Cardiac muscle cell (in vitro differentiated cells and primary cell): ENCODE measurements at regions not wholly inside any gene's neighbourhood (a gene's known extent, or its start where the extent isn't known, plus 50 kb on each side); places are given as distances from the start of the nearest gene placed in this dataset.

ENCODE experiments used
- DNase-seq, 2 donors: peaks; one replicate each; pipeline versions ENCODE4 v3.0.0 to v3.0.0-alpha.2; 2010 to 2017; ENCODE audit warnings: low read depth in 1 of 2, low spot score in 1 of 2
- H3K27ac ChIP-seq: fragments of 200-600 bp; sonication (generic); 2 replicates; pipeline ENCODE4 v1.5.1; 2016
- H3K27me3 ChIP-seq: fragments of 200-600 bp; sonication (generic); 2 replicates; pipeline ENCODE4 v1.6.0; 2016; ENCODE audit warnings: control low read depth
- H3K36me3 ChIP-seq: fragments of 200-600 bp; sonication (generic); 2 replicates; pipeline ENCODE4 v1.5.1; 2016; ENCODE audit warnings: control low read depth
- H3K4me1 ChIP-seq: fragments of 200-600 bp; sonication (generic); 2 replicates; pipeline ENCODE4 v1.8.1; 2017; ENCODE audit warnings: low read depth, mild to moderate bottlenecking, mixed run types
- H3K4me3 ChIP-seq: fragments of 200-600 bp; sonication (generic); 2 replicates; pipeline ENCODE4 v1.5.1; 2016; ENCODE audit warnings: mild to moderate bottlenecking
- H3K9me3 ChIP-seq: fragments of 200-600 bp; sonication (generic); 2 replicates; pipeline ENCODE4 v1.5.1; 2017; ENCODE audit warnings: low read depth, mild to moderate bottlenecking, control low read depth
- TF ChIP-seq, protein P1 (sequence below): IDR thresholded peaks from 2 replicates; pipeline ENCODE4 v1.5.1; 2012; ENCODE audit warnings: low read depth, mild to moderate bottlenecking, low read length

DNA sequence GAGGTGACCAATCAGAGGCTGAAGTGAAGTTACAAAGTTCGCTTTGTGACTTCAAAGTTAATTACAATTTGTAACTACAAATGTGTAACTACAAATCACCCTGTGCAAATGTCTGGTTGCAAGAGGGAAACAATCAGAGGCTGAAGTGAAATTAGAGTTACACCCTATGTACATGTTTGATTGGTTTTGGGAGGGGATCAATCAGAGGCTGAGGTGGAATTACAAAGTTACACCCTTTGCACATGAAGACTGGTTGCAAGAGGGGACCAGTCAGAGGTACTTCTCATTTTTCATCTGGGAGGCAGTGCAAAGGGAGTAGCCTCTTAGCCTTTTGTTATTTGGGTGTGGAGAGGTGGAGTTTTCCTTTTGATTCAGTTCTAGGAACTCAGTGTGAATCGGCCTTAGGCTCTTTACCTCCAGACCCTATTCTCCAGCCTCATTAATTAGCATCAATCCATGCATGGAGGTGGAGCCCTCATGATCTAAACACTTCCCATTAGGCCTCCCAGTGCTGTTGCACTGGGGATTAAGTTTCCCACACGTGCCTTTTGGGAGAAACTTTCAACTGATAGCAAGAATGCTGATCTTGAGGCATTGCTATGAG is 291.3 kb upstream of the MTNR1B start:
- Histone ChIP-seq H3K9me3 (no peaks in the 10 kb centered on the region), H3K27ac (no peak overlapping the region), H3K36me3 (no peaks in the 10 kb centered on the region), H3K27me3 (no peaks in the 10 kb centered on the region), H3K4me1 (no peaks in the 10 kb centered on the region), H3K4me3 (no peak overlapping the region)
- DNase-seq: no peak
- TF ChIP-seq, protein P1, sequence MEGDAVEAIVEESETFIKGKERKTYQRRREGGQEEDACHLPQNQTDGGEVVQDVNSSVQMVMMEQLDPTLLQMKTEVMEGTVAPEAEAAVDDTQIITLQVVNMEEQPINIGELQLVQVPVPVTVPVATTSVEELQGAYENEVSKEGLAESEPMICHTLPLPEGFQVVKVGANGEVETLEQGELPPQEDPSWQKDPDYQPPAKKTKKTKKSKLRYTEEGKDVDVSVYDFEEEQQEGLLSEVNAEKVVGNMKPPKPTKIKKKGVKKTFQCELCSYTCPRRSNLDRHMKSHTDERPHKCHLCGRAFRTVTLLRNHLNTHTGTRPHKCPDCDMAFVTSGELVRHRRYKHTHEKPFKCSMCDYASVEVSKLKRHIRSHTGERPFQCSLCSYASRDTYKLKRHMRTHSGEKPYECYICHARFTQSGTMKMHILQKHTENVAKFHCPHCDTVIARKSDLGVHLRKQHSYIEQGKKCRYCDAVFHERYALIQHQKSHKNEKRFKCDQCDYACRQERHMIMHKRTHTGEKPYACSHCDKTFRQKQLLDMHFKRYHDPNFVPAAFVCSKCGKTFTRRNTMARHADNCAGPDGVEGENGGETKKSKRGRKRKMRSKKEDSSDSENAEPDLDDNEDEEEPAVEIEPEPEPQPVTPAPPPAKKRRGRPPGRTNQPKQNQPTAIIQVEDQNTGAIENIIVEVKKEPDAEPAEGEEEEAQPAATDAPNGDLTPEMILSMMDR: no peak

DNA sequence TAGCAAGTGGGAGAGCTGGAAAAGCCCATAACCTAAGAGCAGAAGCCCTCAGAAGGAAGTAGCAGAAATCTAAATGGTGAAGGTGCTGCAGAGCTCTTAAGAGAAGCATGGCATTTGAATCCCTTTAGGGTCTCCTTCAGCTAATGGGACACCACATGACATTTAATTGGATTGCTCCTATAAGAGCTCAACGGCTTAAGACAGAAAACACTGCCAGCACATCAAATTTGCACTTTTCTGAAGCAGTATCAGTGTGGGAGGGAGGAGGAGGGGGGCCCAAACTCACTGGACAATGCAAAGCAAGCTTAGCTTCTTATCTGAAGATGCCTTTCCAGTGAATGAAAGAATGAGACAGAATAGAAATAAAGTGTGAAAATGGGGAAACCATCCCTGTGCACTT is 287.9 kb upstream of the MTNR1B start:
- Histone ChIP-seq H3K27me3 (no peaks in the 10 kb centered on the region), H3K36me3 (no peaks in the 10 kb centered on the region), H3K27ac (no peak overlapping the region), H3K4me1 (no peaks in the 10 kb centered on the region), H3K9me3 (no peaks in the 10 kb centered on the region), H3K4me3 (no peak overlapping the region)
- TF ChIP-seq, protein P1: no peak
- DNase-seq: no peak

DNA sequence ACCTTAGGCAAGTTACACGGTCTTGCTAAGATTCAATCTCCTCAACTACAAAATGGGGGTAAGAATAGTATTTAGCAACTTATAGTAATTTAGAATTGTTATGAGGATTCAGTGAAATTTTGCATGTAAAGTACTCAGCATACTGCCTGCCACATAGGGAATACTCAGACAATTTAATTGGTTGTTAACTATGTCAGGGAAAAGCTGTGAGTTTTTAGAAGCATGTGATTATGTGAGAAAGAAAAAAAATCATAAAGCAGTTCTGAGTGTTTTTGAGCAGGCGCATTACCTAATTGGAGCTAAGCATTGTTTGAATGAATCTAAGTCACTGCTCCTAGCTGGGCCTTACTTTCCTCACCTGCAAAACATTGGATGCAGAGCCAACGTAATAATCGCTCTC is 287.3 kb upstream of the MTNR1B start:
- Histone ChIP-seq H3K4me1 (no peaks in the 10 kb centered on the region), H3K4me3 (no peak overlapping the region)

DNA sequence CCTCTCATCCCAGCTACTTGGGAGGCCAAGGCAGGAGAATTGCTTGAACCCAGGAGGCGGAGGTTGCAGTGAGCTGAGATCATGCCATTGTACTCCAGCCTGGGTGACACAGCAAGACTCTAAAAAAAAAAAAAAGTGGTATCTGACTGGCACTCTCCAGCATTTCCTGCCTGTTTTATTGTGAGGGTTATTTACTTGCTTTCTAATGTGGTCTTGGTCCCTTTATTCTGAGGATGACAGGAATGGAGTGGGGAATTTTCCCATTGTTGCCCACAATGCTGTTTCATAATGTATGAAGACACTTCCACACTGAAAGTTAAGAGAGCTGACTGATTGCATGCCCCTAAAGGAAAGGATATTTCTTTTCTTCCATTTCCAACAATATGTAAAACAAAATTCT is 286.5 kb upstream of the MTNR1B start:
- H3K4me3 ChIP-seq: no peak overlapping the region
- no peak for DNase-seq
- no peaks in the 10 kb centered on the region for H3K27me3 ChIP-seq
- H3K9me3 ChIP-seq: no peaks in the 10 kb centered on the region
- no peak overlapping the region for H3K27ac ChIP-seq
- no peaks in the 10 kb centered on the region for H3K4me1 ChIP-seq
- no peaks in the 10 kb centered on the region for H3K36me3 ChIP-seq
- TF ChIP-seq, protein P1: no peak

More for the DNA sequence above, 287.3 kb upstream of the MTNR1B start:
- Histone ChIP-seq H3K36me3 (no peaks in the 10 kb centered on the region), H3K9me3 (no peaks in the 10 kb centered on the region), H3K27me3 (no peaks in the 10 kb centered on the region), H3K27ac (no peak overlapping the region)
- no peak for DNase-seq
- TF ChIP-seq, protein P1: no peak

DNA sequence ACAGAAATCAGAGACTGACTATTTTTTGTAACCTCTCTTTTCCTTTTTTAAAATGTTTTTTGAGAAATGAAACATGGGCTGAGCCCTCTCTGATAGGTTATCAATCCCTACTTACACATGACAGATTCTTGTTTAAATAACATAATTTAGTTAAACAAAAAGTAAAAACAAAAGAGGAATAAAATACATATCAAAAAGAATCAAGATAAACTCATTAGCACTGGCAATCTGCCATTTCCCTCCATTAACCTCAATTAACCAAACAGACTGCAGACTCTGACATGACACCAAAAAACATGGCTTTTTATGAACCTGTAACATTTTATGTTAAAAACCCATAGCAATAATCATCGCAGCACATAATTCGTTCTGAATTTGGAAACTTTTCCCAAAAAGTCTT is 284.4 kb upstream of the MTNR1B start:
- Histone ChIP-seq H3K4me1 (no peaks in the 10 kb centered on the region), H3K9me3 (no peaks in the 10 kb centered on the region), H3K27me3 (no peaks in the 10 kb centered on the region), H3K36me3 (no peaks in the 10 kb centered on the region), H3K27ac (no peak overlapping the region), H3K4me3 (no peak overlapping the region)
- TF ChIP-seq, protein P1: no peak
- DNase-seq: no peak
